Gastrocnemius medialis (tissue), 4 donors: ENCODE measurements at regions not wholly inside any gene's neighbourhood (a gene's known extent, or its start where the extent isn't known, plus 50 kb on each side); places are given as distances from the start of the nearest gene placed in this dataset.

Experiments used
- ATAC-seq, 2 donors: fragments of 150-250 bp; one replicate each; pipeline ENCODE4 v1.9.1; 2016
- DNase-seq, 2 donors: peaks; one replicate each; pipeline ENCODE4 v3.0.0-alpha.2; 2019
- H3K27ac ChIP-seq, 4 donors: fragments of 200-600 bp; sonication (generic); 1 replicate in 1 of 4; 2 replicates in 3 of 4; pipeline ENCODE4 v1.5.1; 2016 to 2018; ENCODE audit warnings: mild to moderate bottlenecking in 2 of 4, moderate library complexity in 1 of 4
- H3K27me3 ChIP-seq, 3 donors: fragments of 200-600 bp; sonication (generic) in 2 of 3; 1 replicate in 1 of 3; 2 replicates in 2 of 3; pipeline versions ENCODE4 v1.5.1 to v1.6.0; 2016 to 2019; ENCODE audit warnings: mild to moderate bottlenecking in 1 of 3, moderate library complexity in 1 of 3
- H3K36me3 ChIP-seq, 2 donors: fragments of 200-600 bp; sonication (generic) in 1 of 2; one replicate each; pipeline ENCODE4 v1.5.1; 2017 to 2018
- H3K4me1 ChIP-seq, 2 donors: fragments of 200-600 bp; sonication (generic) in 1 of 2; one replicate each; pipeline ENCODE4 v1.5.1; 2016 to 2017; ENCODE audit warnings: mild to moderate bottlenecking in 2 of 2
- H3K4me3 ChIP-seq, 4 donors: fragments of 200-600 bp; sonication (generic) in 3 of 4; 1 replicate in 1 of 4; 2 replicates in 3 of 4; pipeline ENCODE4 v1.5.1; 2016 to 2019; ENCODE audit warnings: mild to moderate bottlenecking in 2 of 4
- H3K9me3 ChIP-seq, 3 donors: fragments of 200-600 bp; sonication (generic) in 2 of 3; 1 replicate in 1 of 3; 2 replicates in 2 of 3; pipeline ENCODE4 v1.5.1; 2016 to 2019
- CTCF ChIP-seq, 5 experiments: fragments of 450-650 bp in 3 of 5; fragments of 200-600 bp in 2 of 5; sonication (generic) in 2 of 5; IDR thresholded peaks in 4 of 5; conservative IDR thresholded peaks in 1 of 5; 1 replicate in 4 of 5; 2 replicates in 1 of 5; pipeline ENCODE4 v1.5.1; 2016 to 2019; ENCODE audit warnings: antibody characterized with exemption in 5 of 5, mild to moderate bottlenecking in 3 of 5, moderate library complexity in 3 of 5
- POLR2A ChIP-seq, 2 donors: fragments of 450-650 bp; IDR thresholded peaks; one replicate each; pipeline ENCODE4 v1.6.1; 2017; ENCODE audit warnings: antibody characterized with exemption in 2 of 2, mild to moderate bottlenecking in 2 of 2, moderate library complexity in 2 of 2
- in situ Hi-C, 4 donors: fragments of 200-750 bp; cut with MboI; loops; one replicate each; pipeline versions ENCODE4 v1.15.0 to v1.8.0; 2017; ENCODE audit warnings: low sequenced_read_pairs in 4 of 4
- intact Hi-C: fragments of 100-400 bp; cut with DNase I; formaldehyde crosslinking; loops from one replicate; pipeline ENCODE4 v1.15.1; 2023; ENCODE audit warnings: low total_unique reads

GRCh38 chr9:22257026-22257816 is 189.4 kb upstream of the DMRTA1 start:
- TF ChIP-seq CTCF (IDR thresholded peaks at IDR 0.05 in 4 of 5, conservative IDR thresholded peaks at IDR 0.05 in 1 of 5) (no peak), POLR2A (IDR thresholded peaks at IDR 0.05) (no peak)
- Histone ChIP-seq H3K9me3 (no peaks in the 10 kb centered on the region), H3K27me3 (no peaks in the 10 kb centered on the region), H3K36me3 (no peaks in the 10 kb centered on the region), H3K27ac (no peak overlapping the region), H3K4me1 (no peaks in the 10 kb centered on the region), H3K4me3 (no peak overlapping the region)
- no peak for ATAC-seq
- no peak for DNase-seq
- intact Hi-C loops (no loop called here), in situ Hi-C loops (loop anchor here in 1 of 4 donors (25.0 kb wide), 1 partner anchor 105 kb away; no protein-coding TSS in a partner anchor)

- Histone ChIP-seq H3K4me3 (no peak overlapping the region), H3K27me3 (no peaks in the 10 kb centered on the region), H3K27ac (no peak overlapping the region), H3K9me3 (peaks cover 0 to 4% (median 0%) of the 10 kb centered on the region in 3 donors), H3K4me1 (no peaks in the 10 kb centered on the region), H3K36me3 (no peaks in the 10 kb centered on the region)
- in situ Hi-C loops: loop anchor here in 1 of 4 donors (25.0 kb wide), 1 partner anchor 97 kb away; no protein-coding TSS in a partner anchor
- intact Hi-C loops: no loop called here
- TF ChIP-seq CTCF (IDR thresholded peaks at IDR 0.05 in 4 of 5, conservative IDR thresholded peaks at IDR 0.05 in 1 of 5) (no peak), POLR2A (IDR thresholded peaks at IDR 0.05) (no peak)
- DNase-seq: no peak
- no peak for ATAC-seq
Observed at GRCh38 chr9:22265038-22265437, 181.6 kb upstream of the DMRTA1 start.

- Histone ChIP-seq H3K9me3 (peaks cover 0 to 4% (median 0%) of the 10 kb centered on the region in 3 donors), H3K4me1 (no peaks in the 10 kb centered on the region), H3K4me3 (no peak overlapping the region), H3K27ac (no peak overlapping the region), H3K27me3 (no peaks in the 10 kb centered on the region), H3K36me3 (no peaks in the 10 kb centered on the region)
- in situ Hi-C loops (loop anchor here in 1 of 4 donors (25.0 kb wide), 1 partner anchor 97 kb away; no protein-coding TSS in a partner anchor), intact Hi-C loops (no loop called here)
- no peak for ATAC-seq
- no peak for DNase-seq
- TF ChIP-seq CTCF (IDR thresholded peaks at IDR 0.05 in 4 of 5, conservative IDR thresholded peaks at IDR 0.05 in 1 of 5): no peak
- TF ChIP-seq POLR2A (IDR thresholded peaks at IDR 0.05): no peak
Observed at GRCh38 chr9:22265534-22265933, 181.1 kb upstream of the DMRTA1 start.

GRCh38 chr9:22274477-22274876 is 172.1 kb upstream of the DMRTA1 start:
- no peaks in the 10 kb centered on the region for H3K27me3 ChIP-seq
- H3K4me1 ChIP-seq: no peaks in the 10 kb centered on the region
- H3K4me3 ChIP-seq: no peak overlapping the region
- no peak overlapping the region for H3K27ac ChIP-seq
- in situ Hi-C loops (loop anchor here in 1 of 4 donors (25.0 kb wide), 1 partner anchor 88 kb away; no protein-coding TSS in a partner anchor), intact Hi-C loops (no loop called here)
- H3K9me3 ChIP-seq: no peaks in the 10 kb centered on the region
- no peak for TF ChIP-seq POLR2A (IDR thresholded peaks at IDR 0.05)
- no peak for TF ChIP-seq CTCF (IDR thresholded peaks at IDR 0.05 in 4 of 5, conservative IDR thresholded peaks at IDR 0.05 in 1 of 5)
- DNase-seq: no peak
- no peaks in the 10 kb centered on the region for H3K36me3 ChIP-seq
- ATAC-seq: no peak
